Osteoblast (primary cell): ENCODE measurements at regions not wholly inside any gene's neighbourhood (a gene's known extent, or its start where the extent isn't known, plus 50 kb on each side); places are given as distances from the start of the nearest gene placed in this dataset.

Source experiments
- DNase-seq: peaks from one replicate; pipeline ENCODE4 v3.0.0; 2011; ENCODE audit warnings: low spot score, mixed read lengths; ENCODE audit not compliant: insufficient read length; ENCODE audit errors: missing footprints
- H2AFZ ChIP-seq: 2 replicates; pipeline ENCODE4 v1.6.0; 2011; ENCODE audit warnings: mild to moderate bottlenecking, low read length
- H3K27ac ChIP-seq: 2 replicates; pipeline ENCODE4 v1.5.1; 2011; ENCODE audit warnings: mild to moderate bottlenecking, low read depth, low read length, moderate library complexity
- H3K27me3 ChIP-seq: 2 replicates; pipeline ENCODE4 v1.6.0; 2012; ENCODE audit warnings: mild to moderate bottlenecking, control low read depth, inconsistent platforms, low read length, moderate library complexity; ENCODE audit not compliant: insufficient read depth
- H3K36me3 ChIP-seq: 2 replicates; pipeline ENCODE4 v1.5.1; 2011; ENCODE audit warnings: mild to moderate bottlenecking, low read length, control low read depth, moderate library complexity; ENCODE audit not compliant: insufficient read depth
- H3K4me1 ChIP-seq: 2 replicates; pipeline ENCODE4 v1.5.1; 2011; ENCODE audit warnings: mild to moderate bottlenecking, low read length, control low read depth, moderate library complexity; ENCODE audit not compliant: insufficient read depth
- H3K4me2 ChIP-seq: 2 replicates; pipeline ENCODE4 v1.6.0; 2011; ENCODE audit warnings: mild to moderate bottlenecking, low read length; ENCODE audit not compliant: insufficient read depth
- H3K4me3 ChIP-seq: fragments of 200-600 bp; sonication (generic); 3 replicates; pipeline ENCODE4 v1.5.1; 2012; ENCODE audit warnings: mild to moderate bottlenecking, low read length, inconsistent platforms; ENCODE audit not compliant: insufficient read depth
- H3K79me2 ChIP-seq: 2 replicates; pipeline ENCODE4 v1.6.0; 2012; ENCODE audit warnings: mild to moderate bottlenecking, low read length, control low read depth, inconsistent platforms; ENCODE audit not compliant: insufficient read depth
- H3K9me3 ChIP-seq: 2 replicates; pipeline ENCODE4 v1.5.1; 2011; ENCODE audit warnings: low read depth, low read length, control low read depth
- H4K20me1 ChIP-seq: 2 replicates; pipeline ENCODE4 v1.6.0; 2012; ENCODE audit warnings: mild to moderate bottlenecking, low read length, control low read depth; ENCODE audit not compliant: insufficient read depth
- CTCF ChIP-seq: IDR thresholded peaks from 2 replicates; pipeline ENCODE4 v1.5.1; 2011; ENCODE audit warnings: mild to moderate bottlenecking, low read depth, low read length, moderate library complexity; ENCODE audit errors: extremely low read depth

- no peak overlapping the region for H3K4me3 ChIP-seq
- no peak overlapping the region for H3K4me2 ChIP-seq
Observed at GRCh38 chrX:39472161-39472560, 625.6 kb downstream of the BCOR start.

GRCh38 chrX:39473812-39474211 is 623.9 kb downstream of the BCOR start:
- no peak overlapping the region for H3K27ac ChIP-seq
- peaks cover 19% of the 10 kb centered on the region for H3K27me3 ChIP-seq
- H3K36me3 ChIP-seq, result no peaks in the 10 kb centered on the region
- H3K4me1 ChIP-seq, result no peaks in the 10 kb centered on the region
- no peak overlapping the region for H2AFZ ChIP-seq
- TF ChIP-seq CTCF, result no peak
- no peak for DNase-seq
- no peaks in the 10 kb centered on the region for H4K20me1 ChIP-seq
- no peak overlapping the region for H3K4me3 ChIP-seq
- no peaks in the 10 kb centered on the region for H3K79me2 ChIP-seq
- no peak overlapping the region for H3K4me2 ChIP-seq
- H3K9me3 ChIP-seq, result no peaks in the 10 kb centered on the region

More at GRCh38 chrX:39472161-39472560, 625.6 kb downstream of the BCOR start:
- H3K27me3 ChIP-seq, result peaks cover 19% of the 10 kb centered on the region
- no peaks in the 10 kb centered on the region for H3K4me1 ChIP-seq
- DNase-seq, result no peak
- no peaks in the 10 kb centered on the region for H3K36me3 ChIP-seq
- H2AFZ ChIP-seq, result no peak overlapping the region
- H3K27ac ChIP-seq, result no peak overlapping the region
- H3K9me3 ChIP-seq, result no peaks in the 10 kb centered on the region
- H4K20me1 ChIP-seq, result no peaks in the 10 kb centered on the region
- H3K79me2 ChIP-seq, result no peaks in the 10 kb centered on the region
- no peak for TF ChIP-seq CTCF

- H3K27me3 ChIP-seq, result peaks cover 26% of the 10 kb centered on the region
- no peak for TF ChIP-seq CTCF
Observed at GRCh38 chrX:39475372-39475771, 622.4 kb downstream of the BCOR start.

GRCh38 chrX:39476604-39477021 is 621.1 kb downstream of the BCOR start:
- Histone ChIP-seq H3K4me3 (no peak overlapping the region), H3K4me2 (no peak overlapping the region), H3K27me3 (peaks cover 23% of the 10 kb centered on the region), H4K20me1 (no peaks in the 10 kb centered on the region), H3K79me2 (no peaks in the 10 kb centered on the region), H2AFZ (no peak overlapping the region), H3K27ac (no peak overlapping the region), H3K36me3 (no peaks in the 10 kb centered on the region), H3K4me1 (no peaks in the 10 kb centered on the region), H3K9me3 (no peaks in the 10 kb centered on the region)
- no peak for TF ChIP-seq CTCF
- no peak for DNase-seq

More at GRCh38 chrX:39475372-39475771, 622.4 kb downstream of the BCOR start:
- no peaks in the 10 kb centered on the region for H3K79me2 ChIP-seq
- DNase-seq, result no peak
- H3K4me3 ChIP-seq, result no peak overlapping the region
- H3K9me3 ChIP-seq, result no peaks in the 10 kb centered on the region
- H4K20me1 ChIP-seq, result no peaks in the 10 kb centered on the region
- no peaks in the 10 kb centered on the region for H3K36me3 ChIP-seq
- H3K27ac ChIP-seq, result no peak overlapping the region
- no peaks in the 10 kb centered on the region for H3K4me1 ChIP-seq
- no peak overlapping the region for H2AFZ ChIP-seq
- H3K4me2 ChIP-seq, result no peak overlapping the region
